GM21737 (cell line): ENCODE measurements at regions not wholly inside any gene's neighbourhood (a gene's known extent, or its start where the extent isn't known, plus 50 kb on each side); places are given as distances from the start of the nearest gene placed in this dataset.
"Not testable (repeated sequence)": the region's sequence is repeated elsewhere in the genome, so short reads cannot be mapped to it uniquely, and the experiment has no call there.

ENCODE experiments used
- ATAC-seq: cut with Tn5 transposase; IDR thresholded peaks from one replicate; pipeline ENCODE4 v1.9.1; 2021; ENCODE audit warnings: mild to moderate bottlenecking, moderate library complexity; ENCODE audit not compliant: unreplicated experiment

DNA sequence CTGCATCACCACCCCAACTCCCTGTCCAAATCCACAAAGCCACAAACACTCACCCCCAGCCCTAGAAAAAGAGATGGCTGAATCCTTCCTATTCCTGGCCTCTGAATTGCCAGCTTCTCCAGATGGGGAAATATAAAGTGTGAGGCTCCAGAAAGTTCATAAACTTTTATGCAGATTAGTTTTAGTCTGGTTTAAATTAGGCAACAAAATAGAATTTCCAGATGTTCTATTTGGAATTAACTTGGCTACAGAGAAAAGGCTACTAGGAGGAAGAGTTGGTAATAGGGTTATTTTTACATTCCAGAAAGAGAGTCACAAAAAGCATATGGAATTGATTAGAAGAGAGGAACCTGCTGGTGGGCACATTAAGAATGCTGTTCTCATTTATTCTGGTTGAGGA is 56.0 kb downstream of the EN1 start:
- ATAC-seq: no peak

GRCh38 chr2:118786746-118787145 is 60.7 kb downstream of the EN1 start:
- ATAC-seq: no peak

DNA sequence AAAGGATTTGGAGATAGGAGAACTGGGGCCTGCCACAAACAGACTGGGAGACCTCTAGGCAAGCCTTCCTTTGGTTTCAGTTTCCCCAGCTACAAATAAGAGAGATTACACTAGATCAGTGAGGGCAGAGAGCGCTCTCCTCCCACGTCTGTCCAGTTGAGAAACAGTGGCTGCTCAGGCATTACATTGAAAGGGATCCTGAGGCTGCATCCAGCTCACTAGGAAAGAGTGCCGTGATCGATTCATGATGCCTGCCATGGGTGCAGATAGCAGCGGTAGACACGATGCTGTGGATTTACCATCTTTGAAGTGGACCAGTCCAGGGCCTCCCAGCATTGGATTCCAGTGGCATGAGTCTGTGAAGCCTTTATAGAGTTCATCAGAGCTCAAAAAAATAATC is 62.6 kb downstream of the EN1 start:
- ATAC-seq: no peak

- ATAC-seq: no peak
Measured at GRCh38 chr2:118779362-118779761, 68.1 kb downstream of the EN1 start.

- ATAC-seq: no peak
Measured at GRCh38 chr2:118774458-118775133, 72.9 kb downstream of the EN1 start.

DNA sequence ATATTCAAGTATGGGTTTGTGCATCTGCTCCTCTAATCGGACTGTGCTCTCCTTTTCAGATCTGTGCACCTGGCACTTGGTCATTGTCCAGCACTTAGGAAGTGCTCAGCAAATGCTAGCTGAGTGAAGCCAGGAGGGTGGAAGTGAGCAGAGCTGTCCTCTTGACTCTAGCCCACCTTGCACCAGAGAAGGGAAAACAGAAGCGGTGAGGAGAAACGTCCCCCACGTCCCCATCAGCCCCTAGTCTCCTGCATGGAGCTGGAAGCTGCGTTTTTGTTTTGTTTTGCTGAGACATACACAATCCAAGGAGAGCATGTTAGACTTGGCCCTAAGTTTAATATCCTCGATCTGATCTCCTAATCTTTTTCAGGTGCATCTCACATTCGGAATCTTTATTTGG is 73.6 kb downstream of the EN1 start:
- ATAC-seq: no peak

DNA sequence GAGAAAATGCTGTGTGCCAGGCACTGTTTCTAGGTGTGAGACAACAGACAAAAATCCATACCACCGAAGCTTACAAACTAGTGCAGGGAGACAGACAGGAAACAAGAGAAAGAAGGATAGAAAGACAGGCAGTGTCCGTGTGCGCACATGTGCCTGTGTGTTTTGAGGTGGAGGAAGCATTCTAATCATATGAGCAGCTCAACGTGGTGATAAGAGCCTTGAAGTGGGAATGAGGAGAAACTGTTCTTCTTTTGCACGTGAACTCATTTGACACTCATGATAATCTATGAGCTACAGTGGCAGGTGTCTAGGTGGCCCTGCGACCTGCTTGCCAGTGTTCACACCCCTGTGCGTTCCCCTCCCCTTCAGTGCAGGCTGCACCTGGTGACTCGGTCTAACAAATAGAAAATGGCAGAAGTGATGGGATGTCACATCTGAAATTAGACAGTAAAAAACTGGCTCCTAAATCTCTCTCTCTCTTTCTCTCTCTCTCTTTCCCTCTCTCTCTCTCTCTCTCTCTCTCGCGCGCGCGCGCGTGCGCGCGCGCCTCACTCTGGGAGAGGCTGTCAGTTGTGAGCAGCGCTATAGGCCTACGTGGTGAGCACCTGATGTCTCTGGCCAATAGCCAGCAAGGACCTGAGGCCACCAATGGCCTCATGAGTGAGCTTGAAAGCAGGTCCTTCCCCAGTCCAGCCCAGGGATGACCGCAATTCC is 74.8 kb downstream of the EN1 start:
- ATAC-seq: no peak

- ATAC-seq: no peak
Measured at GRCh38 chr2:118769707-118770400, 77.6 kb downstream of the EN1 start.

DNA sequence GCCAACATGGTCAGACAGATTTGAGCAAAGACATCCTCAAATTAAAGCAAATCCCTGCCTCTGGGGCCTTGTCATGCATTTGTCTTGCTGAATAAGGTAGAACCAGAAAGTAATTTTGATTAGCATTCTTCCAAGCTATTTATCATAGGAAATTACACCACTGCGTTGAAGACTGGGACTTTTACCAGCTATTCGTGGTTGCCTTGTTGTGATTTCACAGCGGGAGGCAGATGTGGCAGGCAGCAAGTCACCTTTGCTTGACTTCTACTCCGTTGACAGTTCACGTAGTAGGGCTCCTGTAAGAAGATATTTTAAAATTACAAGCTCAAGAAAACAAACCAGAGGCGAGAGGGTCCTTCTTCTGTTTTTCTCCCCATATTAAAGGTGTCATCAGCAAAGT is 80.6 kb downstream of the EN1 start:
- ATAC-seq: no peak

GRCh38 chr2:118764855-118765254 is 82.6 kb downstream of the EN1 start:
- ATAC-seq: no peak

GRCh38 chr2:118763797-118764196 is 83.7 kb downstream of the EN1 start:
- no peak for ATAC-seq

DNA sequence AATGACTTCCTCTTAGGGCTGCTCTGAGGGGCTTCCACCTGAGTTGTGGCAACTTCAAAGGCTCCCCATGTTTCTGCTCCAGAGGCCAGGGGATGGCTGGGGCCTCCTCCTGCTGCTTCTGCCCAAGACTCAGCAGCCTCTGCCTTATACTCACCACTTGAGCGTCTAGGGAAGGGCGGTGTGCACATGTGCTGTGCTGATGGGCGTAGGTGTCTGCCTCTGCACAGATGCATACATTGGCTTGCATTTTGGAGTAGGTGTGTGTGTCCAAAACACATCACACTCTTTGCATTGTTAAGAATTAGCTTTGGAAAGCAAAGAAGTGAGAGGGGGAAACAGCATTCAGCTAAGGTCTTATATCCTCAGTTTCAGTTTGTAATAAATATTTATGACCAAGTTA is 85.2 kb downstream of the EN1 start:
- no peak for ATAC-seq

DNA sequence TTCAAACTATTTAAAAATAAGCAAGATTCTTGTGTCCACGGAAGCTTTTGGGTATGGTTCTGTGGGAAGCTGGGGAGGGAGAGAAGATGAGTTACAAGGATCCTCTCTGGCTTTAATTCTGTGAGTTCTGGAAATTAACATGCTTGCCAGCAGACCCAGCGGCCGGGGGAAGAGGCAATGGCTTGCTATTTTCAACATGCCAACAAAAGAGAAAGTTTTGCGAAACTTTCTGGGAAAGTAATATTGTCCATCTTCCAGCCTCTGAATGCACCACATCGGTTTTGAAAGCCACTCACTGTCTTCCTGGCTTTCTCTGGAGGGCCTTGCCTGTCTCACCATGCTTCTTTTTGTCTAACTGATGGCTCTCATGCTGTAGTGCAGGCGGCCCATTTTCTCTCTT is 85.7 kb downstream of the EN1 start:
- ATAC-seq: no peak

GRCh38 chr2:118755901-118756300 is 91.5 kb downstream of the EN1 start:
- ATAC-seq: no peak

DNA sequence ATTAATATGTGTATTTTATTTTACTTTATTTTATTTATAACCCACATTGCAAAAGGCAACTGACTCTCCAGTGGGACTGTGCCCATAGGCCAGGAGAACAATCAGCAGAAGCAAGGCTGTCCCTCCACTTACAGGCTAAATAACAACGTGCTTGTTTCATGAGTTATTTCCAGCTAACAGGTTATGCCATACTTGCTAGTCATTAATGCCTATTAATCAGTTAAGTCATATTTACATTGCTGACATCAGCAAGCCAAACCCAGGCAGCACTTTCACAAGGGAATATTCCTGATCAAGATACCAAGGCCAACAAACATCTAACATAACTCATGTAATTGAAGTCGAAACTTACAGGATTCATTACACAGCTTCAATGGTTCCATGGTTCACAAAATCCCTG is 92.1 kb downstream of the EN1 start:
- no peak for ATAC-seq

DNA sequence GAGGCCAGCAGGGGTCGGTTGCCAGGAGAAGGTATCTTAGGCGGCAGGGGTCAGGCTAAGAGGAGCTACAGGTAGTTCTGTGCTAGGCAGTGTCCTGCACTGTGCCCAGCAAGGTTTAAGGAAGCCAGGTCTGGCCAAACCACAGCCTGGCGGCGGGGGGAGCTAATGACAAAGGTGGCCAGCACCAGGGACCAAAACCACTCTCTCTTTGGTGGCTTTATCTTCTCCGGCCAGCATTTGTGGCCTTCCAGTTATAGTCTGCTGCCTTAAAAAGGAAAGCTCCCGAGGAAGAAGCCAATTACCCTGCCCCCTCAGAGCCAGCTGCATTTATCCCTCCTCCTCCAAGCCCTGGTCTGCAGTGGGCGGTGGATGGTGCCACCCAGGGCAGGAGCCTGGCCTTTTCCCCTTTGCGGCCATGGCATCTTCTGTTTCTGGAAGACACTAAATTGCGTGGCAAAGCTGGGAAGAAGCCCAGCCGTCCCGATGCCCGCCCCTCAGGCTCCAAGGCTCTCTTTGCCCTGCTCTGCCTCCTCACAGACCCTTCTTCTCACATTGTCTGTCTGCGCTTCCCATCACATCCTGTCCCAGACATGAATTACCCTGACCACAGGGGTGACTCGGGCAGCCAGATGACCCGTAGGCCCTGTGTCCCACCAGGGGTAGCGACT is 94.6 kb downstream of the EN1 start:
- no peak for ATAC-seq

DNA sequence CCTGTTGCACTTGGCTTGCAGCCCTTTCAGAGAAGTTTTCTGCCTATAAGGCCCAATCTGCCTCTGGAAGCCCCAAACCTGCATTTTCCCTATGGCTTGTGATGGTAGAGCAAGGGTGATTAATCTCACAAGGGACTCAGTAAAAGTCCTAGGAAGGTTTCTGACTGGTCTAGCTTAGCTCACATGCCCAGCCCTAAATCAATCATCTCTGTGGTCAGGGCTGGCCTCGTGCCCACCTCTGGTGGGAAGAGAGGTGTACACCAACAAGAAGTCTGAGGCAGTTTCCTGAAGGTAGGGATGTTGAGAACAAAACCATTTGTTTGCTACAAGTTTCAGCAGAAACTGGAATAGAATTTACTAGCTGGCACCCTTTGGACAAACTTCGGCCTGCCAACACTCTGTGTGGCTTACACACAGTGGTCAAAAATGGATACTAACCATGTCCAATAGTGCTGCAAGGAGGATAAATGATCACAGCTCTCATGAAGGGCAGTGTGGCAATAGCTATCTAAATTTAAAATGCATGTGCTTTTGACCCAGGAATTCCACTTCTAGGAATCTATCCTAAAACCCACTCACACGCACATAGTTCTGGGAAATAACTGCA is 96.4 kb downstream of the EN1 start:
- no peak for ATAC-seq

DNA sequence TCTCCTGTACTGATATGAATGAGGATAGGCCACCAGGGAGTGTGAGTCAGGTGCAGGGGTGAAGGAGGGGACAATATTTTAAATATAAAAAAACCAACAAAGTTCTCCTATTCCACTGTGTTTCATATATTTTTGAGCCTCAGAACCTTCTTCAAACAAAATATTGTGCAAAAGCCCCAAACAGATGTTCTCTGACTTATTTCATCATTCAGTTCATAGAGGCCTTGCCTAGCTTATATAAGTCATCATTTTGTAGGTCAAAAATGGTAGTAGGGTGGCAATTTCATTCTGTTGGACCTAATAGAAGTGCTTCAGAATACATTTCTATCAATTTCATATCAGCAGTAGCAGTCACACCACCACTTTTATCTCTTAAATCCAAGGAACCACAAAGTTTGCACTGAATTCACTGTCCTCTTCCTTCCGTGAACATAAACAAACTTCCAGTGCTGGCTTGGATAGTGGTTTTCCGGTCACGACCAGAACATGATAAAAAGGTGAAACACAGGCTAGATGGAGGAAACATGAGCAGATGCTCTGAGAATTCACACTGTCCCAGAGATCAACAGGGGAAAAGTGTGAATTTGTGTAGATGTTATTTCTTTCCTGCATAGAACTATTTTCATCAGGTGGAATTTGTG is 99.1 kb downstream of the EN1 start:
- no peak for ATAC-seq

DNA sequence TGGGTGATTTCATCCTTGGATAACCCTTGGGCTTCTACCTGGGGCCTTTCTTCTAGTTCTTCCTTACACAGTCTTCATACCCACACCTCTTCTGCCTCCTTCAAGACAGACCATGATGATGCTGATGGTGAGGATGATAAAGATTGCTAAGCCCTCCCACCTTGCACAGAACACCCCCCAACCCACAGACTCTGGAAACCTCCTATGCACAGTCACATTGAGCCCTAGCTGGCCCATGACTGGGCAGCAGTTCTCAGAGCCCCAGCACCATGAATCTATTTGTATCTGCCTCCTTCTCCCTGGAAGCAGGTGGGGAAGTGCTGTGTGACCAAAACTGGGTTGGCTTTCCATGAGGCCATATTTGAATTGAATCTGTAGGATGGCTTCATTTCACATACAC is 99.8 kb downstream of the EN1 start:
- ATAC-seq: no peak

DNA sequence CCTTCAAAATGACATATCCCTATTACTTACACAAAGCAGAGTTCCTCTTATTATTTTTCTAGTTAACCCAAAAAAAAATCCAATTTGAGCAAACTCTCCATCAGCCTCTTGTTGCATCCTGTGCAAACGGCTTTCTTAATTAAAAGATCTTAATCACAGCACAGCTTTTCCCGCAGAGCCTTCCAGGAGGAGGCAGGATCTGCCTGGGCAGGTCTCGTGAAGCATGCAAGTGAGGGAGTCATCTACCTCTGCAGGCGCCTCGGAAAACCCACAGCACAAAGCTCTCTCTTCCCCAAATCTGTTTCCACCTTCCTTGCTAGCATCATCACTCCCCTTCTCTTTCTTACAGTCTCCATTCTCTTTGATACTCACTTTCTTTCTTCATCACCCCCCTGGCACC is 100.4 kb downstream of the EN1 start:
- ATAC-seq: no peak

GRCh38 chr2:118744682-118745181 is 102.7 kb downstream of the EN1 start:
- not testable (repeated sequence) for ATAC-seq
